GM12891 (cell line): ENCODE measurements at regions not wholly inside any gene's neighbourhood (a gene's known extent, or its start where the extent isn't known, plus 50 kb on each side); places are given as distances from the start of the nearest gene placed in this dataset.

Source experiments
- POLR2A ChIP-seq: IDR thresholded peaks from 2 replicates; pipeline ENCODE4 v1.6.1; 2011; ENCODE audit warnings: low read depth, low read length, control low read depth
- POLR2AphosphoS5 ChIP-seq: IDR thresholded peaks from 2 replicates; pipeline ENCODE4 v1.6.1; 2011; ENCODE audit warnings: low read depth, low read length, control low read depth

DNA sequence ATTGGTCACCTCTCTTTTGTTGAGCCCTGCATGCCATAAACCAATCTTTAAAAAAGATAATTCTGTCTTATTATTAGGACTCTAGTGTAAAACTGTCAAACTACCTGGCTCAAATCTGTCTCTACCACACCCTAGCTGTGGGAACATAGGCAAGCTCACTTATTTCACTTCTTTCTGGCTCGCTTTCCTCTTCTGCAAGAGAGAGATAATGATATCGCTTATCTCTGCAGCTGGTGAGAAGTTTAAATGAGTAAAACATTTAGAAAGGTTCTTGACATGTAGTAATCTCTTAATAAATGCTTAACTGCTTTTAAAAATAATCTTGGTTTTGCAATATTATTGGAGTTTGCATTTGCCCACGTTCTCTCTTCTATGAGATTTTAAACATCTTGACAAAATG lies 1109.2 kb downstream of the RAPGEF2 start:
- TF ChIP-seq POLR2A (no peak), POLR2AphosphoS5 (no peak)
